ENCODE measurements at regions not wholly inside any gene's neighbourhood (a gene's known extent, or its start where the extent isn't known, plus 50 kb on each side); places are given as distances from the start of the nearest gene placed in this dataset.

DNA sequence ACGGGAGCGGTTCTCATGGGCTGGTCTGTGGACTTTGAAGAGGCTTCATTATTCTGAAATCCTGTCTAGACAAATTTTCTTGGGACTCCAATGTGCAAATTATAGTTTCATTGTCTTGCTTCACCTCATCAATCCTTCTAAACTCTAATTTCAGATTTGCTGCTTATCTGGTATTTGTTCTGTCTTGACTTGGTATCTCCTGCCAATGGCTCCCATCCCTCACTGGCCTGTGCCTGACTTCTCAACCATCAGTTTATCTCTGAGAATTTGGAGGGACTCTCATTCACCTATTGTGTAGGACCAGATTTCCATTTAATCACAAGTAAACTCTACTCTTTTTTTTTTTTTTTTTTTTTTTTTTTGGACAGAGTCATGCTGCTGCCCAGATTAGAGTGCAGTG, 960.2 kb upstream of the NR2F2 start:
- H3K36me3 ChIP-seq (ENCODE audit: low read depth) = no peaks in the 10 kb centered on the region
- no peak overlapping the region for H3K4me2 ChIP-seq (ENCODE audit: unreplicated experiment)
- no peak overlapping the region for H2AFZ ChIP-seq
- H3K9me2 ChIP-seq (ENCODE audit: insufficient read depth) = no peaks in the 10 kb centered on the region
- no peaks in the 10 kb centered on the region for H3K9me3 ChIP-seq (ENCODE audit: low read depth)
- no peaks in the 10 kb centered on the region for H4K20me1 ChIP-seq (ENCODE audit: insufficient read depth)
- DNase-seq = no peak
- no peaks in the 10 kb centered on the region for H3F3A ChIP-seq (ENCODE audit: insufficient read depth)
- in situ Hi-C loops (cut with MboI) = no loop called here
- H3K79me2 ChIP-seq (ENCODE audit: insufficient read depth) = no peaks in the 10 kb centered on the region
- no peak overlapping the region for H3K27ac ChIP-seq
- TF ChIP-seq EZH2 (IDR thresholded peaks at IDR 0.05; ENCODE audit: insufficient read depth, poor library complexity, severe bottlenecking) (no peak), EZH2phosphoT487 (IDR thresholded peaks at IDR 0.05; ENCODE audit: insufficient read depth, low read depth) (no peak)
- H3K9ac ChIP-seq = no peak overlapping the region
- H3K4me1 ChIP-seq (ENCODE audit: insufficient read depth) = no peaks in the 10 kb centered on the region
- WGBS, 2 experiments (ENCODE audit: low coverage in 1 of 2, low lambda C conversion rate in 2 of 2, missing lambda C conversion rate in 2 of 2) = 57 to 64% methylated on average over 2 of the region's 2 CpGs
- no peak overlapping the region for H3K4me3 ChIP-seq
- no peaks in the 10 kb centered on the region for H3K27me3 ChIP-seq (replicated peaks; ENCODE audit: insufficient read depth)

DNA sequence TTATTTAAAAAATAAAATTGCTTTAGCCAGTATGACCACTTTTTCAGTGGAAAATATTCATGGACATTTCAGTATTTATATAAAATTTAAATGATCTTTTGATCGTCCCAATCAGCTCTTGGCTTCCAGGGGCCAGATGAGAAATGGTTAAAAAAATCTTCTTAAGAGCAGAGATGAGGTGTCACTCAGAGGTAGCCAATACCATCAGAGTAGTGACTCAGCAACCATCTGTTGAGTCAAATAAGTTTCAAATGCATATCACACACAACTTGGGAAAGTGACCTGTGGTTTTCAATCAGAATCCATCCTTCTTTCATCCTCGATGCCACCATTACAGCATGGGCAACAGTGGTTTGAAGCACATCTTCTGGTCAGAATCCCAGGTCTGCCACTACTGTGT, 958.8 kb upstream of the NR2F2 start:
- H3K9me3 ChIP-seq (ENCODE audit: low read depth) = no peaks in the 10 kb centered on the region
- TF ChIP-seq EZH2phosphoT487 (IDR thresholded peaks at IDR 0.05; ENCODE audit: insufficient read depth, low read depth) (no peak), EZH2 (IDR thresholded peaks at IDR 0.05; ENCODE audit: insufficient read depth, poor library complexity, severe bottlenecking) (no peak)
- H3K4me2 ChIP-seq (ENCODE audit: unreplicated experiment) = no peak overlapping the region
- H3K79me2 ChIP-seq (ENCODE audit: insufficient read depth) = no peaks in the 10 kb centered on the region
- no peaks in the 10 kb centered on the region for H4K20me1 ChIP-seq (ENCODE audit: insufficient read depth)
- no peaks in the 10 kb centered on the region for H3F3A ChIP-seq (ENCODE audit: insufficient read depth)
- H3K4me1 ChIP-seq (ENCODE audit: insufficient read depth) = no peaks in the 10 kb centered on the region
- H3K27me3 ChIP-seq (replicated peaks; ENCODE audit: insufficient read depth) = no peaks in the 10 kb centered on the region
- peak; percentile 26 for DNase-seq
- no peak overlapping the region for H2AFZ ChIP-seq
- no peak overlapping the region for H3K27ac ChIP-seq
- no peaks in the 10 kb centered on the region for H3K9me2 ChIP-seq (ENCODE audit: insufficient read depth)
- no peak overlapping the region for H3K4me3 ChIP-seq
- 56 to 58% methylated on average over 2 of the region's 2 CpGs for WGBS, 2 experiments (ENCODE audit: low coverage in 1 of 2, low lambda C conversion rate in 2 of 2, missing lambda C conversion rate in 2 of 2)
- in situ Hi-C loops (cut with MboI) = no loop called here
- no peaks in the 10 kb centered on the region for H3K36me3 ChIP-seq (ENCODE audit: low read depth)
- H3K9ac ChIP-seq = no peak overlapping the region

DNA sequence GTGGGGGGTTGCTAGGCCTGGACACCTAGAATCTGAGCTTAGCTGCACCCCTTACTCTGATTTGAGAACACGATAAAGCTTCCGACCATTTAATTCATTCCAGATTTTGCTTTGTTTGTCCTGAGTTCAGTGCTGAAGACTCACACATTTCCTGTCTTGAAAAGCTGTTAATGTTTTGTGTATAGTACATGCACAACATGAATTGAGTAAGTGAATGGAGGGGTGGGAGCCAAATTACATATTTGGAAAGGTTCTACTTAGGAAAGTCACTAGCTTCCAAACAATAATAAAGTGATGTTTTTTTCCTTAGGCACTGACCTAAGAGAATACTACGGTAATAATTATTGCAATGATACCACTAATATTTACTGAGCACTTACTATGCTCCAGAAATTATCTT, 955.2 kb upstream of the NR2F2 start:
- Histone ChIP-seq H3K4me1 (ENCODE audit: insufficient read depth) (no peaks in the 10 kb centered on the region), H3K9me3 (ENCODE audit: low read depth) (no peaks in the 10 kb centered on the region), H3K9ac (no peak overlapping the region), H3K36me3 (ENCODE audit: low read depth) (no peaks in the 10 kb centered on the region), H3K79me2 (ENCODE audit: insufficient read depth) (no peaks in the 10 kb centered on the region), H3K9me2 (ENCODE audit: insufficient read depth) (no peaks in the 10 kb centered on the region), H3K27me3 (replicated peaks; ENCODE audit: insufficient read depth) (no peaks in the 10 kb centered on the region), H4K20me1 (ENCODE audit: insufficient read depth) (no peaks in the 10 kb centered on the region), H3K27ac (no peak overlapping the region), H2AFZ (no peak overlapping the region), H3K4me2 (ENCODE audit: unreplicated experiment) (no peak overlapping the region), H3K4me3 (no peak overlapping the region), H3F3A (ENCODE audit: insufficient read depth) (no peaks in the 10 kb centered on the region)
- no peak for TF ChIP-seq EZH2phosphoT487 (IDR thresholded peaks at IDR 0.05; ENCODE audit: insufficient read depth, low read depth)
- TF ChIP-seq EZH2 (IDR thresholded peaks at IDR 0.05; ENCODE audit: insufficient read depth, poor library complexity, severe bottlenecking) = no peak
- 24 to 36% methylated on average over 3 of the region's 3 CpGs for WGBS, 2 experiments (ENCODE audit: low coverage in 1 of 2, low lambda C conversion rate in 2 of 2, missing lambda C conversion rate in 2 of 2)
- in situ Hi-C loops (cut with MboI) = no loop called here
- DNase-seq = no peak

DNA sequence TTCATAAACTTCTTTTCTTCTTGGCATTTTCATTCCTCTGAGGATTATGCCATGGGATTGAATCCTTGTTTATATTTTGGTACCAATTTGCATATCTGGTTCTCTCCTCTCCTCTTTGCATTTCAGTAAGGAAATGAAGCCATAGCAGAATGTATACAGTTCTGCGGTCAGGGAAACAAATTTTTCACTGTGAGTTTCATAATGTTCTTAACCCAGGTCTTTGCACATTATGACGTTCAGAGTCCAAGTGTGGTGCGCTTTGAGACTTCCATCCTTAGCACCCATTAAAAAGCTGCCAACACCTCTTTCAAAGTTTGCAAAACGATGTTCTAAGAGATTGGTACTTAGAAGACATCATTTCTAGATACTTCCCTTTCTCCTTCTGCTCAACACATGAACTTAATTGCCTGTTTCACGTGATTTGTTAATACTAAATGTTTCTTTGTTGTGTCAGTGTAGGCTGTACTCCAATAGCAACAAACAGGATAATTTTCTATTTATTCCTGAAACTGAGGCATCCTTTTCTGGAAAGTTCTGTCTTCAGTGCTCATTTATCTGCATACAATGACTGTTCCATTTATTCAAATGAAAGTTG, 953.1 kb upstream of the NR2F2 start:
- H3K9me3 ChIP-seq (ENCODE audit: low read depth) = no peaks in the 10 kb centered on the region
- DNase-seq = no peak
- H3K9me2 ChIP-seq (ENCODE audit: insufficient read depth) = no peaks in the 10 kb centered on the region
- 38 to 41% methylated on average over 5 of the region's 5 CpGs for WGBS, 2 experiments (ENCODE audit: low coverage in 1 of 2, low lambda C conversion rate in 2 of 2, missing lambda C conversion rate in 2 of 2)
- H3K9ac ChIP-seq = no peak overlapping the region
- no peaks in the 10 kb centered on the region for H3K79me2 ChIP-seq (ENCODE audit: insufficient read depth)
- H3K36me3 ChIP-seq (ENCODE audit: low read depth) = no peaks in the 10 kb centered on the region
- H3K27ac ChIP-seq = no peak overlapping the region
- in situ Hi-C loops (cut with MboI) = no loop called here
- no peaks in the 10 kb centered on the region for H3K4me1 ChIP-seq (ENCODE audit: insufficient read depth)
- no peaks in the 10 kb centered on the region for H3F3A ChIP-seq (ENCODE audit: insufficient read depth)
- no peak overlapping the region for H2AFZ ChIP-seq
- H3K4me2 ChIP-seq (ENCODE audit: unreplicated experiment) = no peak overlapping the region
- no peak for TF ChIP-seq EZH2 (IDR thresholded peaks at IDR 0.05; ENCODE audit: insufficient read depth, poor library complexity, severe bottlenecking)
- TF ChIP-seq EZH2phosphoT487 (IDR thresholded peaks at IDR 0.05; ENCODE audit: insufficient read depth, low read depth) = no peak
- H4K20me1 ChIP-seq (ENCODE audit: insufficient read depth) = no peaks in the 10 kb centered on the region
- no peaks in the 10 kb centered on the region for H3K27me3 ChIP-seq (replicated peaks; ENCODE audit: insufficient read depth)
- no peak overlapping the region for H3K4me3 ChIP-seq

Data from GM23248 (cell line).